GM19043 (cell line): ENCODE measurements at regions not wholly inside any gene's neighbourhood (a gene's known extent, or its start where the extent isn't known, plus 50 kb on each side); places are given as distances from the start of the nearest gene placed in this dataset.

Experiments
- ATAC-seq: cut with Tn5 transposase; IDR thresholded peaks from one replicate; pipeline ENCODE4 v1.9.1; 2021; ENCODE audit warnings: low read depth; ENCODE audit not compliant: unreplicated experiment

GRCh38 chr4:144202081-144202480 lies 61.6 kb upstream of the GYPA start:
- ATAC-seq = no peak

GRCh38 chr4:144203155-144203554 lies 62.6 kb upstream of the GYPA start:
- ATAC-seq = no peak

GRCh38 chr4:144204431-144204830 lies 63.9 kb upstream of the GYPA start:
- no peak for ATAC-seq

- ATAC-seq = no peak
Observed at GRCh38 chr4:144206711-144207110, 66.2 kb upstream of the GYPA start.

- ATAC-seq = no peak
Observed at GRCh38 chr4:144208074-144208473, 67.6 kb upstream of the GYPA start.

GRCh38 chr4:144209491-144209890 lies 69.0 kb upstream of the GYPA start:
- no peak for ATAC-seq

GRCh38 chr4:144213371-144213770 lies 72.9 kb upstream of the GYPA start:
- no peak for ATAC-seq

GRCh38 chr4:144223149-144223548 lies 82.6 kb upstream of the GYPA start:
- ATAC-seq = no peak

GRCh38 chr4:144223661-144224060 lies 83.1 kb upstream of the GYPA start:
- no peak for ATAC-seq

GRCh38 chr4:144259285-144259684 lies 118.8 kb upstream of the GYPA start:
- no peak for ATAC-seq

- ATAC-seq = no peak
Observed at GRCh38 chr4:144267084-144267483, 126.6 kb upstream of the GYPA start.

- ATAC-seq = no peak
Observed at GRCh38 chr4:144280688-144281087, 140.2 kb upstream of the GYPA start.

- no peak for ATAC-seq
Observed at GRCh38 chr4:144283526-144283925, 143.0 kb upstream of the GYPA start.

GRCh38 chr4:144284026-144284425 lies 143.5 kb upstream of the GYPA start:
- ATAC-seq = no peak

GRCh38 chr4:144288011-144288903 lies 147.7 kb upstream of the GYPA start:
- peak; percentile 56 for ATAC-seq

GRCh38 chr4:144289667-144290428 lies 149.3 kb upstream of the GYPA start:
- no peak for ATAC-seq

GRCh38 chr4:144291164-144291563 lies 150.6 kb upstream of the GYPA start:
- ATAC-seq = no peak

- no peak for ATAC-seq
Observed at GRCh38 chr4:144294211-144294610, 153.7 kb upstream of the GYPA start.

GRCh38 chr4:144295286-144295995 lies 154.9 kb upstream of the GYPA start:
- ATAC-seq = no peak

- no peak for ATAC-seq
Observed at GRCh38 chr4:144296941-144297340, 156.4 kb upstream of the GYPA start.

- no peak for ATAC-seq
Observed at GRCh38 chr4:144298519-144298918, 158.0 kb upstream of the GYPA start.
